Esophagus (tissue), 2 donors: ENCODE measurements at regions not wholly inside any gene's neighbourhood (a gene's known extent, or its start where the extent isn't known, plus 50 kb on each side); places are given as distances from the start of the nearest gene placed in this dataset.

ENCODE experiments used
- H3K27ac ChIP-seq, 2 donors: one replicate each; pipeline ENCODE4 v1.5.1; 2013; ENCODE audit warnings: low read depth in 2 of 2, mild to moderate bottlenecking in 2 of 2, inconsistent platforms in 1 of 2, low read length in 1 of 2, moderate library complexity in 1 of 2
- H3K27me3 ChIP-seq, 2 donors: one replicate each; pipeline ENCODE4 v1.6.1; 2013; ENCODE audit warnings: low read length in 2 of 2, control low read depth in 1 of 2, mild to moderate bottlenecking in 1 of 2; ENCODE audit not compliant: insufficient read depth in 2 of 2, control insufficient read depth in 1 of 2
- H3K36me3 ChIP-seq, 2 donors: one replicate each; pipeline ENCODE4 v1.6.1; 2013; ENCODE audit warnings: low read length in 1 of 2; ENCODE audit not compliant: control insufficient read depth in 2 of 2, insufficient read depth in 2 of 2
- H3K4me1 ChIP-seq, 2 donors: one replicate each; pipeline ENCODE4 v1.6.1; 2013; ENCODE audit warnings: low read length in 1 of 2; ENCODE audit not compliant: control insufficient read depth in 2 of 2, insufficient read depth in 2 of 2
- H3K4me3 ChIP-seq, 2 donors: one replicate each; pipeline ENCODE4 v1.5.1; 2013; ENCODE audit warnings: low read length in 2 of 2, mild to moderate bottlenecking in 2 of 2, low read depth in 1 of 2, moderate library complexity in 1 of 2
- H3K9me3 ChIP-seq, 2 donors: one replicate each; pipeline ENCODE4 v1.6.1; 2013; ENCODE audit warnings: mild to moderate bottlenecking in 2 of 2, low read depth in 1 of 2, low read length in 1 of 2, moderate library complexity in 1 of 2; ENCODE audit not compliant: control insufficient read depth in 2 of 2, insufficient read depth in 1 of 2
- WGBS, 2 donors: extraction: QIAGEN DNeasy Blood & Tissue Kit; methylation state at CpG; one replicate each; pipeline ENCODE4 v1.1.7; 2013; 5-methylcytosine and 5-hydroxymethylcytosine counted together
- donor health status: healthy with polysubstance abuse.
- donor health status: Bipolar disorder and iron deficiency.

DNA sequence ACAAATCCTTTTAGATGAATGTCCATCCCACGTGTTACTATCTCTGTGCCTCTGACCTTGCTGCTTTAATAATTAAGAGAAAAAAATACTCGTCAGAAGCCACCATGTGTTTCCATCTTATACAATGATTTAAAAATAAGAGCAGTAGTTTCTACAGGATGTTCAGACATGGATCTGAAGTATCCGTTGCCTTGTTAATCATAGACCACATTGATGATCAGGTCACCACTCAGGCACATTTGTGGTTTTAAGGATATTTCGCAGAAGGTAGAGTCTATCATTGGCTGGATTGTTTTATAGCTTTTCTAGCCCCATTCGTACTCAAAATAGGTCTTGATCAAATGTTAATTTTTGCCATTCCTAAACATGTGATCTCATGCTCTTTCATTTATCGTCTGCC, 710.0 kb upstream of the ARGLU1 start:
- Histone ChIP-seq H3K27ac (no peak overlapping the region), H3K4me1 (no peaks in the 10 kb centered on the region), H3K9me3 (peaks cover 0 to 5% of the 10 kb centered on the region in 2 donors), H3K36me3 (no peaks in the 10 kb centered on the region), H3K27me3 (no peaks in the 10 kb centered on the region), H3K4me3 (no peak overlapping the region)
- 83 to 84% methylated on average over 6 of the region's 6 CpGs for WGBS, 2 donors

DNA sequence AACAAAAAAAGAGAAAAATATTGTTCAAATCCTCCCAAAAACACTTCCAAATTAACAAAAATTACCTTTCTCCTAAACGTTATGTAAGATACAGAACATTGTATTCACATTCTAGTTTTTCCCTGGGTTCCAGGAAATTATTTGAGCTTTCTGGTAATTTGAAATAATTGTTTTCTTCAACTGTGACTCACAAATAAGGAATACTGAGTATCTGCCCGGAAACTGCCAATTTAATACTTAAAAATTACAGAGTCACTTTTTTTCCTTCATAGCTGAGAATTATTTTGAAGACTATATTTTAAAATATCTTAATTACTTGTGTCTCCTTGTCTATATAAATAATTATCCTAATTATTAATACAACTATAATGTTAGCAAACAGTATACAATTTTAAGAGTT, 709.0 kb upstream of the ARGLU1 start:
- Histone ChIP-seq H3K27me3 (no peaks in the 10 kb centered on the region), H3K9me3 (peaks cover 0 to 2% of the 10 kb centered on the region in 2 donors), H3K4me1 (no peaks in the 10 kb centered on the region), H3K27ac (no peak overlapping the region), H3K4me3 (no peak overlapping the region), H3K36me3 (no peaks in the 10 kb centered on the region)
- 54 to 75% methylated on average over 2 of the region's 2 CpGs for WGBS, 2 donors

DNA sequence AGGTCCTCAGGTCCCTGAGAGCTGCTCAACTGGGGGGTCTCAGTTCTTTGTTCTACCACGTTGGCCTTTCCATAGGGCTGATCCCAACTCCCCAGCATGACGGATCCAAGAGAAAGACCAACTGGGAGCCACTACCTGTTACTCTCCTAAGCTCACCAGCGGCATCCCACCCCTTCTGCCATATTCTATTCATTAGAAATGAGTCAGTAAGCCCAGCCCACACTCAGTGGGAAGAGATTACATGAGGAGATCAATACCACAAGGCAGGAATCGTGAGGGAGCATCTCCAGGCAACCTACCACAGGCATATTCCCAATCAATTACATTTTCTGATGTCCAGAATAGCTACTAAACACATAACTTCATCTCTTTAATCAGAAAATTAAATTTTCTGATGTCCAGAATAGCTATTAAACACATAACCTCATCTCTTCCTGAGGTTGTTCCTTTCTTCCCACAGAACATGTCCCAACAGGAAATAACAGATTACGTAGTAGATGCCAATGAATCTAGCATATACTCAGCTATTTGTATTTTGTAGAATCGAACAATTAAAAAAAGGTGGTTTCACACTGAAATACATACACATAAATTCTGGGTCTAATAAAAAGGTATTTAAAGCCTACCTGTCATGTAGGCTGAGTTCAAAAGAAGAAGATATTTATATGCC, 708.1 kb upstream of the ARGLU1 start:
- Histone ChIP-seq H3K36me3 (no peaks in the 10 kb centered on the region), H3K4me1 (no peaks in the 10 kb centered on the region)
- WGBS, 2 donors = 63 to 64% methylated on average over 6 of the region's 6 CpGs

DNA sequence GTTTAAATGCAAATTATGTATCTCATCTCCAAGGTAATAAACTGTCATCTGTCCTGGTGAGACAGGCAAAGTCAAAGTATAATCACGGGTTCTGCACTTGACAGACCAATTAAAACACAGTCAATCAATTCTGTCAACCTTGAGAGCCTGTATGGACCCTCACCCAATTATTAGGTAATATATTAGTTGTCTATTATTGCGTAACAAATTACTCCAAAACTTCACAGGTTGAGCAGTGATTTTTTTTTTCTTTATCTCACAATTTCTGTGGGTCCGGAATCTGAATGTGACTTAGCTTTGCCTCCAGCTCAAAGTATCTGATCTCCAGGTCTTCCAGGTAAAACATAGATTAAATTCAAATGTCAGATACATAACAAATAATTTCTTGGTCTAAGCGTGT, 707.4 kb upstream of the ARGLU1 start:
- no peak overlapping the region for H3K27ac ChIP-seq
- WGBS, 2 donors = 75 to 83% methylated on average over 4 of the region's 4 CpGs
- H3K36me3 ChIP-seq = no peaks in the 10 kb centered on the region
- H3K27me3 ChIP-seq = no peaks in the 10 kb centered on the region
- no peak overlapping the region for H3K4me3 ChIP-seq
- peaks cover 0 to 2% of the 10 kb centered on the region in 2 donors for H3K9me3 ChIP-seq
- no peaks in the 10 kb centered on the region for H3K4me1 ChIP-seq

More for the DNA sequence above, 708.1 kb upstream of the ARGLU1 start:
- Histone ChIP-seq H3K9me3 (peaks cover 0 to 2% of the 10 kb centered on the region in 2 donors), H3K27me3 (no peaks in the 10 kb centered on the region), H3K4me3 (no peak overlapping the region), H3K27ac (no peak overlapping the region)

DNA sequence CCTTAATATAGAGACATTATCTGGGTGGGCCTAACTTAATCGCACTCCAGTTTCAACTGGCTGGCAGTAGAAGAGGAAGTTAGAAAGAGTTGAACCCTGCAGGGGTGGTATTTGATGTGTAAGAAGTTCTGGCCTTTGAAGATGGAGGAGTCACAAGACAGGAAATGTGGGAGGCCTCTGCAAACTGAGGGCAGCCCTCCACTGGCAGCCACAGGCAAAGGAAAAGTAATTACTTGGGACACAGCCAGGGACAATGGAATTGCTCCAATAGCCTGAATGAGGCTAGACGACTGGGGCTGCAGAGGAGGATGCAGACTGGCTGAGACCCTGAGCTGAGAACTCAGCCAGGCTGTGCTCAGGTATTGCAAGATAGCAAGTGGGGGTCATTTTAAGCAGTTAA, 703.3 kb upstream of the ARGLU1 start:
- no peak overlapping the region for H3K27ac ChIP-seq
- no peaks in the 10 kb centered on the region for H3K36me3 ChIP-seq
- 42 to 56% methylated on average over 2 of the region's 2 CpGs for WGBS, 2 donors

DNA sequence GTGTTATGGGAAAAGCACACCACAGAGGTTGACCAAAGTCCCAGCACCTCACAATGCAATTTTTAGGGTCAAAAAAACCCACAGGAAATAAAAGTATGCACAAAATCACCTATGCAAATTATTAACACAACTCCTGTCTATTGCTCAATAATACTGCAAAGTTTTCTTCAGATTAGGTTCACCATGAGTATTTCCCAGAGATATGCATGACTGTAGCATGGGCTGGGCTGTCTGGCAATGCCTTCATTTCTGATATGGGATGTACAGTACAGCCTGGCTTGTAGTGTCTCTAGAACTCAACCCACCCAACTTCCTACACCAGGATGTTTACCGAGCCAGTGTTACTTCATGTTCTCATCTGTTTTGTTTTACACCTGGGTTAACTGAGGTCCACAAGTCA, 698.7 kb upstream of the ARGLU1 start:
- Histone ChIP-seq H3K27ac (no peak overlapping the region), H3K36me3 (no peaks in the 10 kb centered on the region), H3K9me3 (peaks cover 2 to 5% of the 10 kb centered on the region in 2 donors), H3K4me3 (no peak overlapping the region), H3K4me1 (no peaks in the 10 kb centered on the region), H3K27me3 (no peaks in the 10 kb centered on the region)
- 87 to 93% methylated on average over 1 of the region's 1 CpG for WGBS, 2 donors

More for the DNA sequence above, 703.3 kb upstream of the ARGLU1 start:
- Histone ChIP-seq H3K4me3 (no peak overlapping the region), H3K9me3 (peaks cover 2 to 4% of the 10 kb centered on the region in 2 donors), H3K27me3 (no peaks in the 10 kb centered on the region), H3K4me1 (no peaks in the 10 kb centered on the region)

DNA sequence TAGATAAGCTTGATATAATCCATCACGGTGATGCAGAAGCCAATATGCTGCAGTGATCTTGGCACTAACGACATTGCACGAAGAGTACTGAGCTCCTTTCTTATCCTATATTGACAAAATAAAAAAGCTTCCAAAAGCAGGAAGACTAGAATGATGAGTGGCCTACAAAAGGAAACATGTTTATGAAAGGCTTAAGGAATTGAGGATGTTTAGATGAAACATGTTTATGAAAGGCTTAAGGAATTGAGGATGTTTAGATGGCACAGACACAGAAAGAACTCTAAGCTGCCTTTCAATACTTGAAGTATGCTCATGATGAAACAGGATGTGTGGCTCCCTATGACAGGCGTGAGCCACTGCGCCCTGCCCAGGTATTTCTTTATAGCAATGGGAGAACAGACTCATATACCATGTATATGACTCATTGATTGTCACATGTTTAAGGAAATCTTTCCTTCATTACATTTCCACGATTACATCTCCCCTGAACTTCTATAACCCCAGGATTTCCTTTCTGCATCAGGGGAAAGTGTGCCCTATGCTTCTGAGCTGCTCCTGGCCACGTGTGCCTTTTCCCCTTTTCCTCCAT, 690.8 kb upstream of the ARGLU1 start:
- Histone ChIP-seq H3K4me3 (no peak overlapping the region), H3K27me3 (no peaks in the 10 kb centered on the region), H3K9me3 (peaks cover 0 to 4% of the 10 kb centered on the region in 2 donors), H3K27ac (no peak overlapping the region), H3K36me3 (no peaks in the 10 kb centered on the region), H3K4me1 (no peaks in the 10 kb centered on the region)
- WGBS, 2 donors = 42 to 43% methylated on average over 7 of the region's 7 CpGs

DNA sequence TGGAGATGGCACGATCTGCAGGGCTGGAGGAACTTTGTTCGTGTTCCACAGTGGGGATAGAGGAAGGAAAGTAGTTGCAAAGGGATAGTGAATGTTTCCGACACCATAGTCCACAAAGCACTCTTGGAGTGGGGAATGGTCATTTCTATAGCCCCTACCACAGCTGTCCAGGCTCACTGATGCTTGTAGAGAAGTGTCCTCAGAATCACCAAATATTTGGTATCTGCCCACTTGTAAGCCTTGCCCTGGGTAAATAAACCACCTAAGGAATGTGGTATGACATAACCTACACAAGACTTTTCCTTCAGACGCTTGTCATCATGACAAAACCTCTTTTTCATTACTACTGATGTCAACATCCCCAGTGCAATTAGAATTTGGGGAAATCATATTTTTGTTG, 686.5 kb upstream of the ARGLU1 start:
- no peaks in the 10 kb centered on the region for H3K4me1 ChIP-seq
- H3K36me3 ChIP-seq = no peaks in the 10 kb centered on the region
- 82 to 83% methylated on average over 4 of the region's 4 CpGs for WGBS, 2 donors
- no peaks in the 10 kb centered on the region for H3K27me3 ChIP-seq
- H3K9me3 ChIP-seq = peaks cover 0 to 2% of the 10 kb centered on the region in 2 donors
- no peak overlapping the region for H3K27ac ChIP-seq
- H3K4me3 ChIP-seq = no peak overlapping the region

DNA sequence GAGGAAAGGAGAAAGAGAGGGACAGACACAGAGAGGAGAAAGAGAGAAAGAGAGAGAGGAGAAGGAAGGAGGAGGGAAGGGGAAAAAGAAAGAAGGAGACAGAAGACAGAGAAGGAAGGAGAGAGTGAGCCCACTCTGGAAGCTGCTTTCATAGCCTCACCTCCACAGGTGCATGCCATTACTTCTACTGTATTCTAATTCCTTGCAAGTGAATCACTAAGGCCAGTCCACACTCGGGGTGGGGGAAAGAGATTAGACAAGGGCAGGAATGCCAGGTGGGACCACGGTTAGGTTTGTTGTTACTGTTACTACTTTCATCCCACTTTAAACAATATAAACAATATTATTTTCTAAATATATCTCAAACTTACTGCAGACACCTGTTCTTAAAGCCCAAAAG, 684.5 kb upstream of the ARGLU1 start:
- no peaks in the 10 kb centered on the region for H3K36me3 ChIP-seq
- H3K4me1 ChIP-seq = no peaks in the 10 kb centered on the region
- H3K9me3 ChIP-seq = no peaks in the 10 kb centered on the region
- H3K27ac ChIP-seq = no peak overlapping the region
- no peaks in the 10 kb centered on the region for H3K27me3 ChIP-seq
- WGBS, 2 donors = 34 to 55% methylated on average over 2 of the region's 2 CpGs
- no peak overlapping the region for H3K4me3 ChIP-seq

DNA sequence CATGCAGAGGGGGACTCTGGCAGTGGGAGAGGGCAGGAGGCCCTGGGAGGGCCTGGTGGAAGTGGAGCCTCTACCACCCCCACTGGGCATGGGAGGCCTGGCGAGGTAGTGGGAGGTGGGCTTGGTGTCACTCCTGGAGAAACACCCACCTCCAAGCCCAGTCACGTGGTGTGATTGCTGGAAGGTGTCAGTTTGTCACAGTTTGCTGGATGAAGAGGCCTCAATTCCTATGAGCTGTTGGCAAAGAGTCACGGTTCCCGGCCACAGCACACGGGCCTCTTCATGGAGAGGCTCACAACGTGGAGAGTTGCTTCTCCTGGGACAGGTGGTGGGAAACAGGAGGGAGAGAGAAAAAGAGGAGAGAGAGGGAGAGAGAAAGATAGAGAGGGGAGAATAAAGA, 684.1 kb upstream of the ARGLU1 start:
- no peaks in the 10 kb centered on the region for H3K36me3 ChIP-seq
- no peaks in the 10 kb centered on the region for H3K27me3 ChIP-seq
- H3K4me1 ChIP-seq = no peaks in the 10 kb centered on the region
- no peak overlapping the region for H3K4me3 ChIP-seq
- 56 to 61% methylated on average over 6 of the region's 6 CpGs for WGBS, 2 donors
- no peak overlapping the region for H3K27ac ChIP-seq
- no peaks in the 10 kb centered on the region for H3K9me3 ChIP-seq
